Stimulated activated CD4-positive, alpha-beta T cell treated with anti-CD3 and anti-CD28 coated beads, Interleukin-12 subunit alpha, Interleukin-12 subunit beta, amount 100 ng/mL, for 24 hours (primary cell): ENCODE measurements at regions not wholly inside any gene's neighbourhood (a gene's known extent, or its start where the extent isn't known, plus 50 kb on each side); places are given as distances from the start of the nearest gene placed in this dataset.

Source experiments
- DNase-seq, 2 experiments: peaks; one replicate each; pipeline ENCODE4 v3.0.0-alpha.2; 2020; ENCODE audit warnings: low read depth in 2 of 2

- no peak for DNase-seq
These were observed 66.1 kb upstream of the ZNF648 start for GRCh38 chr1:182127656-182128055.

- no peak for DNase-seq
These were observed 64.8 kb upstream of the ZNF648 start for GRCh38 chr1:182126272-182126800.

GRCh38 chr1:182122913-182123260 is 61.4 kb upstream of the ZNF648 start:
- no peak for DNase-seq

GRCh38 chr1:182122256-182122912 is 60.9 kb upstream of the ZNF648 start:
- no peak for DNase-seq

- no peak for DNase-seq
These were observed 60.3 kb upstream of the ZNF648 start for GRCh38 chr1:182121787-182122186.

GRCh38 chr1:182120411-182121258 is 59.1 kb upstream of the ZNF648 start:
- DNase-seq: no peak

- no peak for DNase-seq
These were observed 58.1 kb upstream of the ZNF648 start for GRCh38 chr1:182119631-182120030.

- DNase-seq: no peak
These were observed 57.3 kb upstream of the ZNF648 start for GRCh38 chr1:182118851-182119250.

- DNase-seq: no peak
These were observed 53.1 kb upstream of the ZNF648 start for GRCh38 chr1:182114627-182115023.

GRCh38 chr1:182113879-182114626 is 52.5 kb upstream of the ZNF648 start:
- DNase-seq: no peak

GRCh38 chr1:182111496-182111895 is 50.0 kb upstream of the ZNF648 start:
- no peak for DNase-seq
